ENCODE measurements at regions not wholly inside any gene's neighbourhood (a gene's known extent, or its start where the extent isn't known, plus 50 kb on each side); places are given as distances from the start of the nearest gene placed in this dataset.

DNA sequence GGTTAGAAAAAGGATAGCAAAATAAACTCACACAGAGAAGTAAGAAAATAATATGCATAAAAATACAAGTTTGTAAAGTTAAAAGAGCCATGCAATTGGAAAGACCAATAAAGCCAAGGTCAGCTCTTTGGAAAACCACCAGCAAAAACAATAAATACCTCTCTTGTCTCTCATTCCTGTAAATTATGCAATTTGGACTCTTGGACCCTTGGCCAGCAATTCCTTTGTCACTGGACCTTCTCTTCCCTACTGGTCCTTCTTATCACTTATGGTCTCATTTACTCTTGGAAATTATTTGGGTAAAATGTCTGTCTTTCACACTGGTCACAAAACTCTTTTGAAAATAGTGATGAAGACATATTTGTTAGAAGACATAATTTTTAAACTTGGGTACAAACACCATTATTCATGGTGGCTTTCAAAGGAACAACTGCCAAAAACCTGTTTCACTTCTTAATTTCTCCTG is 379.5 kb downstream of the TMEM232 start:
- intact Hi-C loops (cut with micrococcal nuclease; ENCODE audit: unreplicated experiment) = no loop called here

DNA sequence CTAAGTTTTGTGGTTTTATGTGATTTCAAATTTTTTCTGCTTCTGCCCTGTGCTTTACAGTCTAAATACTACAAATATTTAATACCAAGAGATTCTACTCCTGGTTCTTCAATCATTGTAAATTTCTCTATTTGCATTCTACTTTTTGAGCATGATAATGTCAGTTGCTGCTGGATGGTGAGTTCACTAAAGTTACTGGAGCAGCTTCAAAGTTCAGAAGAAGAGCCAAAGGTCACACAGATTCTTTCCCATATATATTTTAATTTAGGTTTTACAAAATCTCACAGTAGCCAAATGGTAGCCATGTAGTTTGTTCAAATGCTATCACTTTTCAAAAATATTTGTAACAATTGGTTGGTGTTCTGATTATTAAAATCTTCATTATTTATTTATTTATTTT is 378.7 kb downstream of the TMEM232 start:
- TF ChIP-seq, protein P1, sequence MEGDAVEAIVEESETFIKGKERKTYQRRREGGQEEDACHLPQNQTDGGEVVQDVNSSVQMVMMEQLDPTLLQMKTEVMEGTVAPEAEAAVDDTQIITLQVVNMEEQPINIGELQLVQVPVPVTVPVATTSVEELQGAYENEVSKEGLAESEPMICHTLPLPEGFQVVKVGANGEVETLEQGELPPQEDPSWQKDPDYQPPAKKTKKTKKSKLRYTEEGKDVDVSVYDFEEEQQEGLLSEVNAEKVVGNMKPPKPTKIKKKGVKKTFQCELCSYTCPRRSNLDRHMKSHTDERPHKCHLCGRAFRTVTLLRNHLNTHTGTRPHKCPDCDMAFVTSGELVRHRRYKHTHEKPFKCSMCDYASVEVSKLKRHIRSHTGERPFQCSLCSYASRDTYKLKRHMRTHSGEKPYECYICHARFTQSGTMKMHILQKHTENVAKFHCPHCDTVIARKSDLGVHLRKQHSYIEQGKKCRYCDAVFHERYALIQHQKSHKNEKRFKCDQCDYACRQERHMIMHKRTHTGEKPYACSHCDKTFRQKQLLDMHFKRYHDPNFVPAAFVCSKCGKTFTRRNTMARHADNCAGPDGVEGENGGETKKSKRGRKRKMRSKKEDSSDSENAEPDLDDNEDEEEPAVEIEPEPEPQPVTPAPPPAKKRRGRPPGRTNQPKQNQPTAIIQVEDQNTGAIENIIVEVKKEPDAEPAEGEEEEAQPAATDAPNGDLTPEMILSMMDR (IDR thresholded peaks at IDR 0.05; ENCODE audit: insufficient read depth in 1 of 2, low read depth in 1 of 2, low read length in 1 of 2, severe bottlenecking in 1 of 2, unreplicated experiment in 1 of 2) = no peak
- intact Hi-C loops (cut with micrococcal nuclease; ENCODE audit: unreplicated experiment) = no loop called here
- no peak overlapping the region for H3K27ac Mint-ChIP-seq (ENCODE audit: unreplicated experiment)
- Histone ChIP-seq H3K27me3 (replicated peaks; ENCODE audit: control insufficient read depth, insufficient read depth, low read length) (no peaks in the 10 kb centered on the region), H3K4me1 (peaks cover 25% of the 10 kb centered on the region), H3K9me3 (no peaks in the 10 kb centered on the region), H3K36me3 (ENCODE audit: control insufficient read depth, insufficient read depth, low read length) (no peaks in the 10 kb centered on the region), H3K4me3 (ENCODE audit: low read depth, low read length) (no peak overlapping the region)
- no peaks in the 10 kb centered on the region for H3K27me3 Mint-ChIP-seq (ENCODE audit: insufficient read depth, unreplicated experiment)
- H3K9me3 Mint-ChIP-seq (ENCODE audit: unreplicated experiment) = no peaks in the 10 kb centered on the region
- peaks cover 22% of the 10 kb centered on the region for H3K4me1 Mint-ChIP-seq (ENCODE audit: low read depth, unreplicated experiment)
- ChIA-PET CTCF (no interaction called here), POLR2A (no interaction called here)
- no peak for DNase-seq
- BruUV-seq (replicated peaks) = no TSS peak
- no peaks in the 10 kb centered on the region for H3K36me3 Mint-ChIP-seq (ENCODE audit: insufficient read depth, unreplicated experiment)
- H3K4me3 Mint-ChIP-seq (ENCODE audit: unreplicated experiment) = no peak overlapping the region

More for the DNA sequence above, 379.5 kb downstream of the TMEM232 start:
- H3K4me3 Mint-ChIP-seq (ENCODE audit: unreplicated experiment) = peak overlapping the region; percentile 9
- Histone ChIP-seq H3K27me3 (replicated peaks; ENCODE audit: control insufficient read depth, insufficient read depth, low read length) (no peaks in the 10 kb centered on the region), H3K4me1 (peaks cover 25% of the 10 kb centered on the region), H3K9me3 (no peaks in the 10 kb centered on the region), H3K36me3 (ENCODE audit: control insufficient read depth, insufficient read depth, low read length) (no peaks in the 10 kb centered on the region), H3K4me3 (ENCODE audit: low read depth, low read length) (no peak overlapping the region)
- CTCF ChIA-PET = no interaction called here
- POLR2A ChIA-PET = no interaction called here
- H3K36me3 Mint-ChIP-seq (ENCODE audit: insufficient read depth, unreplicated experiment) = no peaks in the 10 kb centered on the region
- no peaks in the 10 kb centered on the region for H3K9me3 Mint-ChIP-seq (ENCODE audit: unreplicated experiment)
- peak overlapping the region; percentile 13 for H3K27ac Mint-ChIP-seq (ENCODE audit: unreplicated experiment)
- no TSS peak for BruUV-seq (replicated peaks)
- DNase-seq = peak; percentile 59 to 62
- no peaks in the 10 kb centered on the region for H3K27me3 Mint-ChIP-seq (ENCODE audit: insufficient read depth, unreplicated experiment)
- TF ChIP-seq, protein P1 (IDR thresholded peaks at IDR 0.05; ENCODE audit: insufficient read depth in 1 of 2, low read depth in 1 of 2, low read length in 1 of 2, severe bottlenecking in 1 of 2, unreplicated experiment in 1 of 2) = no peak
- peaks cover 22% of the 10 kb centered on the region for H3K4me1 Mint-ChIP-seq (ENCODE audit: low read depth, unreplicated experiment)

DNA sequence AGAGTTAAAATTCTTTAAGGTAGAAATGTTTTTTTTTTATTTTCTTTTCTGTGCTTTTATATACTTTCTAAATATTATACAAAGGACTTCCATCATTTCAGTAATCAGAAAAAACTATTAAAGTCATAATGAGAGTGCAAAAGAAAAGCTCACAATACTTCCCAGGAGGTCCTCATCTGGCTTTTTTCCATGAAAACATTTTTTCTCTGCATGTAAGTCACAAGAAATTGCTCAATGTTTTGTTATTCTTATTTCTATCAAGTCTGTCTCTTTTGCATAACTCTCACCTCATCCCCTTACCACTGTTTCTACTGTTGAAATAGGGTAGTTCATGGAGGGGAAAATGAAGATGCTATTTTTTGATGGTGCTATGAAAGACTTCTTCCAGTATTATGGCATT is 375.0 kb downstream of the TMEM232 start:
- no peak for DNase-seq
- Histone ChIP-seq H3K27me3 (replicated peaks; ENCODE audit: control insufficient read depth, insufficient read depth, low read length) (no peaks in the 10 kb centered on the region; the same call in 1 of the 2 replicates), H3K36me3 (ENCODE audit: control insufficient read depth, insufficient read depth, low read length) (no peaks in the 10 kb centered on the region), H3K9me3 (no peaks in the 10 kb centered on the region), H3K4me1 (peaks cover 19% of the 10 kb centered on the region), H3K4me3 (ENCODE audit: low read depth, low read length) (no peak overlapping the region)
- TF ChIP-seq, protein P1 (IDR thresholded peaks at IDR 0.05; ENCODE audit: insufficient read depth in 1 of 2, low read depth in 1 of 2, low read length in 1 of 2, severe bottlenecking in 1 of 2, unreplicated experiment in 1 of 2) = no peak
- H3K36me3 Mint-ChIP-seq (ENCODE audit: insufficient read depth, unreplicated experiment) = no peaks in the 10 kb centered on the region
- no TSS peak for BruUV-seq (replicated peaks)
- ChIA-PET POLR2A (no interaction called here), CTCF (no interaction called here)
- peaks cover 21% of the 10 kb centered on the region for H3K4me1 Mint-ChIP-seq (ENCODE audit: low read depth, unreplicated experiment)
- no peak overlapping the region for H3K4me3 Mint-ChIP-seq (ENCODE audit: unreplicated experiment)
- no peaks in the 10 kb centered on the region for H3K27me3 Mint-ChIP-seq (ENCODE audit: insufficient read depth, unreplicated experiment)
- H3K9me3 Mint-ChIP-seq (ENCODE audit: unreplicated experiment) = no peaks in the 10 kb centered on the region
- intact Hi-C loops (cut with micrococcal nuclease; ENCODE audit: unreplicated experiment) = no loop called here
- no peak overlapping the region for H3K27ac Mint-ChIP-seq (ENCODE audit: unreplicated experiment)
